ENCODE measurements at regions not wholly inside any gene's neighbourhood (a gene's known extent, or its start where the extent isn't known, plus 50 kb on each side); places are given as distances from the start of the nearest gene placed in this dataset.
A peak's percentile ranks its signal among the peaks of the same experiment; 100 is the strongest.

DNA sequence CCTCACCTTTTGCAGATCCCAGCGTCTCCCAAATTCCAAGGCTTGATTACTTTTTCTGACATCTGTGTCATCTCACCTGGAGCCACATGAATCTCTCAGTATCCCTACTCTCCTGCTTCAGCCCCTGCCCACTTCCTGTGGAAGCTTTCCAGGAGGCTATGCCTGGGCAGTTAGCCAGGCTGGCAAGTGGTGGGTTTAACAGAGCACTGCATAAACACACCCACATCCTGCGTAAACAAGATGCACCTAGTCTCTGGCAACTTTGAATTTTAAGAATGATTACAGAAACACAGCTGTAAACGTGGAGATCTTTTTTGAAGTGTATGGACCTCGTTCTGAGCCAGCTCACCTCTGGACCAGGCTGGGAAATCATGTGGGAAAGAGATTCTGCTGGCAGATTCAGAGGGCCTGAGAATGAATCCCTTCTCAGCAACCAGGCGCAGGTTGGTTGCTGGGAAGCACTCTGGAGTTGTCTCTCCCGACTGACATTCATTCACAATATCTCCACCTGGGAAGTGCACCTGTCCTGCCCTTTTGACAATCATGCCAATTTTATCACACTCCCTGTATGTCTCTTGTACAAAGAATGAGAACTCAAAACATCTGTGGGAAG, 55.7 kb upstream of the FANCC start:
- H3K36me3 ChIP-seq (ENCODE audit: insufficient read depth, low read length, poor library complexity, severe bottlenecking): no peaks in the 10 kb centered on the region
- H3K4me3 ChIP-seq (ENCODE audit: low read depth, low read length, poor library complexity, severe bottlenecking): no peak overlapping the region
- CTCF ChIA-PET: no interaction called here
- no peak for TF ChIP-seq EZH2 (IDR thresholded peaks at IDR 0.05; ENCODE audit: borderline replicate concordance, low read depth, low read length, poor library complexity, severe bottlenecking)
- TF ChIP-seq CTCF (conservative IDR thresholded peaks at IDR 0.05; ENCODE audit: low read depth, low read length): no peak
- H3K27ac ChIP-seq (ENCODE audit: low read depth, low read length, poor library complexity, severe bottlenecking): no peak overlapping the region
- intact Hi-C loops (cut with micrococcal nuclease; ENCODE audit: unreplicated experiment): no loop called here
- H3K9me3 ChIP-seq (ENCODE audit: low read depth, low read length, poor library complexity, severe bottlenecking): no peaks in the 10 kb centered on the region
- no TSS peak for BruUV-seq (replicated peaks)
- peaks cover 18% of the 10 kb centered on the region for H3K4me1 ChIP-seq (ENCODE audit: insufficient read depth, low read length, poor library complexity, severe bottlenecking)
- POLR2A ChIA-PET (ENCODE audit: low non-redundant PET): no interaction called here
- H3K27me3 ChIP-seq (replicated peaks; ENCODE audit: insufficient read depth, low read depth, low read length, poor library complexity): no peaks in the 10 kb centered on the region
- DNase-seq (ENCODE audit: low spot score): peak; percentile 60

DNA sequence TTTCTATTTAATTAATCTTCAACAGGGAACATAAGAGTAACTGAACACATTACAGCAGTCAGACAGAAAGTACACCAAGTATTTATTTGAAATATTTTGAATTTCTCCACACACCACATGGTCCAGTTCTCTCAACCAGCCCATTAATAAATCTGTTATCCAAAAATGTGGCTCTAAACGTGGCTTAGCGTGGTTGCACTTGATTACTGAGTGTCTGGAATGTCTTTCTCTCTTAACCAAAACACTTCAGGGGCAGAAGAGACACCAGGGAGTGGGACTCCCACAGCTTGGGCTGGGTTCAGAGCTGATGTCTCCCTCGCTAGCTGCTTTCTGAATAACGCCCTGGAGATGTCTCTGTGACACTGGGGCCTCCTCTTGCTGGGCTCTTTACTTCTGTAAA, 52.6 kb upstream of the FANCC start:
- Histone ChIP-seq H3K4me1 (ENCODE audit: insufficient read depth, low read length, poor library complexity, severe bottlenecking) (peaks cover 18% of the 10 kb centered on the region), H3K36me3 (ENCODE audit: insufficient read depth, low read length, poor library complexity, severe bottlenecking) (no peaks in the 10 kb centered on the region), H3K9me3 (ENCODE audit: low read depth, low read length, poor library complexity, severe bottlenecking) (no peaks in the 10 kb centered on the region), H3K27ac (ENCODE audit: low read depth, low read length, poor library complexity, severe bottlenecking) (no peak overlapping the region), H3K27me3 (replicated peaks; ENCODE audit: insufficient read depth, low read depth, low read length, poor library complexity) (peaks cover under 1% of the 10 kb centered on the region), H3K4me3 (ENCODE audit: low read depth, low read length, poor library complexity, severe bottlenecking) (no peak overlapping the region)
- ChIA-PET POLR2A (ENCODE audit: low non-redundant PET) (no interaction called here), CTCF (no interaction called here)
- no peak for DNase-seq (ENCODE audit: low spot score)
- TF ChIP-seq CTCF (conservative IDR thresholded peaks at IDR 0.05; ENCODE audit: low read depth, low read length): no peak
- no peak for TF ChIP-seq EZH2 (IDR thresholded peaks at IDR 0.05; ENCODE audit: borderline replicate concordance, low read depth, low read length, poor library complexity, severe bottlenecking)
- intact Hi-C loops (cut with micrococcal nuclease; ENCODE audit: unreplicated experiment): no loop called here
- BruUV-seq (replicated peaks): no TSS peak

- Histone ChIP-seq H3K4me3 (ENCODE audit: low read depth, low read length, poor library complexity, severe bottlenecking) (no peak overlapping the region), H3K36me3 (ENCODE audit: insufficient read depth, low read length, poor library complexity, severe bottlenecking) (no peaks in the 10 kb centered on the region), H3K9me3 (ENCODE audit: low read depth, low read length, poor library complexity, severe bottlenecking) (no peaks in the 10 kb centered on the region), H3K4me1 (ENCODE audit: insufficient read depth, low read length, poor library complexity, severe bottlenecking) (peaks cover 20% of the 10 kb centered on the region), H3K27ac (ENCODE audit: low read depth, low read length, poor library complexity, severe bottlenecking) (no peak overlapping the region), H3K27me3 (replicated peaks; ENCODE audit: insufficient read depth, low read depth, low read length, poor library complexity) (peaks cover 3% of the 10 kb centered on the region)
- ChIA-PET POLR2A (ENCODE audit: low non-redundant PET) (no interaction called here), CTCF (no interaction called here)
- TF ChIP-seq CTCF (conservative IDR thresholded peaks at IDR 0.05; ENCODE audit: low read depth, low read length): no peak
- no peak for TF ChIP-seq EZH2 (IDR thresholded peaks at IDR 0.05; ENCODE audit: borderline replicate concordance, low read depth, low read length, poor library complexity, severe bottlenecking)
- BruUV-seq (replicated peaks): no TSS peak
- intact Hi-C loops (cut with micrococcal nuclease; ENCODE audit: unreplicated experiment): no loop called here
- DNase-seq (ENCODE audit: low spot score): no peak
Observed at GRCh38 chr9:95368377-95369160, 51.1 kb upstream of the FANCC start.
